GM13977 (cell line): ENCODE measurements at regions not wholly inside any gene's neighbourhood (a gene's known extent, or its start where the extent isn't known, plus 50 kb on each side); places are given as distances from the start of the nearest gene placed in this dataset.
"Not testable (repeated sequence)": the region's sequence is repeated elsewhere in the genome, so short reads cannot be mapped to it uniquely, and the experiment has no call there.

ENCODE experiments used
- DNase-seq: peaks from one replicate; pipeline ENCODE4 v3.0.0; 2012; ENCODE audit warnings: low spot score
- CTCF ChIP-seq: IDR thresholded peaks from 2 replicates; pipeline ENCODE4 v1.5.1; 2012; ENCODE audit warnings: mild to moderate bottlenecking, control low read depth; ENCODE audit not compliant: insufficient read depth; ENCODE audit errors: extremely low read depth, missing control alignments
- in situ Hi-C: fragments of 300-500 bp; cut with MboI; formaldehyde crosslinking; loops from one replicate; pipeline ENCODE4 v1.12.0; 2022; ENCODE audit warnings: low sequenced_read_pairs, low pct_unique_long_range_greater_than_20kb, mixed read lengths, inconsistent platforms; ENCODE audit not compliant: unreplicated experiment

GRCh38 chr2:114286438-114286837 lies 156.0 kb upstream of the DPP10 start:
- TF ChIP-seq CTCF: no peak
- DNase-seq: no peak
- in situ Hi-C loops: no loop called here

DNA sequence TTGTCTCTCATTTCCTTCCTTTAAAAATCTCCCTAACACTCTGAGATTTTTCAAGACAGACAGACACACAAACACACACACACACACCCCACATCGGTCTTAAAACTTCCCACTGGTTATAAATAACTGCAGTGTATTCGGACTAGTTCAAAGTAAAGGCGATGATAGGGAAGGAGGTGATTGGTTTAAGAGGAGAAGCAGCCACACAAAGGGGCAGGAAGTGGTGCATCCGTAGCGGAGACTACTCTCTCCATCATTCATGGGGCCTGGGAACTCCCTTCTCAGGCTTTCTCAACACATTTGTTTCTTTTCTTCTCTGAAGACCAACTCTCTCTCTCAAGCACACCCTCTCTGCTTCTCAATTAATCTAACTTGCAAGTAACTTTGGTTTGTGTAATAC lies 149.1 kb upstream of the DPP10 start:
- no peak for DNase-seq
- in situ Hi-C loops: no loop called here
- no peak for TF ChIP-seq CTCF

DNA sequence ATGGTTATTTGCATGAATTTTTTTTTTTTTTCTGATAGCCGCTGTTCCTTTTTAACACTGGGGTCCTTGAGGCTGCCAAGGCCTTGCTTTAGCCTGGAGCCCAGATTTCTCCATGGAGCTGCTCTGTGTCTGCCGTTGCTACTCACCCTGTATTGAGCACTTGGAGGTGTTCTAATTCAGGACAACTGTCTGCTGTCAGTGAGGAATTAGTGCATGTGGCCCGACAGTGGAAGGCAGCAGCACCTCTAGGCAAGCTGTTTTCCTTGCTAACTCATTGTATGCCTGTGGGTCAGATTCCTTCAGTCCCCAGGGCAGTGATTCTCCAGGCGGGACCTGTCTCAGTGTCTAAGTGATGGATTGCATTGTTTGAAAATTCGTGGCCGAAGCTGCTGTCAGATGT lies 147.7 kb upstream of the DPP10 start:
- DNase-seq: no peak
- TF ChIP-seq CTCF: no peak
- in situ Hi-C loops: no loop called here

DNA sequence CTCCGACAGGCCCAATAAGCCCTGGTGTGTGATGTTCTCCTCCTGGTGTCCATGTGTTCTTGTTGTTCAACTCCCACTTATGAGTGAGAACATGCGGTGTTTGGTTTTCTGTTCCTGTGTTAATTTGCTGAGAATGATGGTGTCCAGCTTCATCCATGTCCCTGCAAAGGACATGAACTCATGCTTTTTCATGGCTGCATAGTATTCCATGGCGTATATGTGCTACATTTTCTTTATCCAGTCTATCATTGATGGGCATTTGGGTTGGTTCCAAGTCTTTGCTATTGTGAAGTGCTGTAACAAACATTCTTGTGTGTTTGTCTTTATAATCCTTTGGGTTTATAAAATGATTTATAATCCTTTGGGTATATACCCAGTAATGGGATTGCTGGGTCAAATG lies 142.1 kb upstream of the DPP10 start:
- in situ Hi-C loops, DNase-seq: not testable (repeated sequence)

GRCh38 chr2:114316532-114317300 lies 125.7 kb upstream of the DPP10 start:
- in situ Hi-C loops: no loop called here
- no peak for DNase-seq
- TF ChIP-seq CTCF: no peak

GRCh38 chr2:114330594-114330993 lies 111.8 kb upstream of the DPP10 start:
- in situ Hi-C loops: no loop called here
- no peak for DNase-seq
- TF ChIP-seq CTCF: no peak

- no peak for TF ChIP-seq CTCF
- in situ Hi-C loops: no loop called here
- no peak for DNase-seq
Observed at GRCh38 chr2:114331934-114332333, 110.5 kb upstream of the DPP10 start.
